ENCODE measurements at regions not wholly inside any gene's neighbourhood (a gene's known extent, or its start where the extent isn't known, plus 50 kb on each side); places are given as distances from the start of the nearest gene placed in this dataset.
"Not testable (repeated sequence)": the region's sequence is repeated elsewhere in the genome, so short reads cannot be mapped to it uniquely, and the experiment has no call there.

DNA sequence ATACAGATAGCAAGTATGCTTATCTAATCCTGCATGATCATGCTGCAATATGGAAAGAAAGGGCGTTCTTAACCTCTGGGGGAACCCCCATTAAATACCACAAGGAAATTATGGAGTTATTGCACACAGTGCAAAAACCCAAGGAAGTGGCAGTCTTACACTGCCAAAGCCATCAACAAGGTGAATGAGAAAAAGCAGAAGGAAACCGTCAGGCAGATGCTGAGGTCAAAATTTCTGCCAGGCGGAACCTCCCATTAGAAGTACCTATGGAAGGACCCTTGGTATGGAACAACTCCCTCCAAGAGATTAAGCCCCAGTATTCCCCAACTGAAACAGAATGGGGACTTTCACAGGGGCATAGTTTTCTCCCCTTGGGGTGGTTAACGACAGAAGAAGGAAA lies 580.7 kb downstream of the PRR32 start:
- H3K4me2 ChIP-seq (ENCODE audit: insufficient read depth in 1 of 2, low read depth in 2 of 2, low read length in 2 of 2); H2BK20ac ChIP-seq (ENCODE audit: low read length); H3K23ac ChIP-seq (ENCODE audit: insufficient read length); H4K91ac ChIP-seq (replicated peaks; ENCODE audit: insufficient read length, low read length); FAIRE-seq; H2AK5ac ChIP-seq (ENCODE audit: low read depth, low read length); H3K79me1 ChIP-seq (ENCODE audit: low read depth, low read length); H3K27ac ChIP-seq (ENCODE audit: low read depth, low read length); H2AFZ ChIP-seq (ENCODE audit: low read length); H3K4me3 ChIP-seq (ENCODE audit: extremely low read depth in 1 of 4, insufficient read depth in 2 of 4, low read depth in 3 of 4, low read length in 4 of 4); H2BK12ac ChIP-seq (ENCODE audit: low read depth, low read length); H3K9ac ChIP-seq (replicated peaks in 1 of 4; ENCODE audit: extremely low read depth in 1 of 4, low read depth in 3 of 4, low read length in 3 of 4); H4K5ac ChIP-seq (ENCODE audit: insufficient read length, low read depth, low read length); H2BK120ac ChIP-seq (replicated peaks; ENCODE audit: low read depth, low read length); H4K8ac ChIP-seq (ENCODE audit: extremely low read depth, insufficient read depth, low read length); H3K23me2 ChIP-seq (ENCODE audit: low read depth, low read length); H3K9me3 ChIP-seq (ENCODE audit: insufficient read depth in 2 of 2, low read depth in 1 of 2, low read length in 1 of 2); CTCF ChIA-PET (ENCODE audit: partially characterized antibody); H3K4me1 ChIP-seq (replicated peaks in 1 of 4; ENCODE audit: control insufficient read depth in 3 of 4, insufficient read depth in 4 of 4, low read length in 3 of 4); H3K56ac ChIP-seq (replicated peaks; ENCODE audit: insufficient read length, low read depth, low read length); H3K36me3 ChIP-seq (ENCODE audit: control insufficient read depth in 2 of 4, insufficient read depth in 4 of 4, low read length in 3 of 4); H3K79me2 ChIP-seq (ENCODE audit: control insufficient read depth in 1 of 2, insufficient read depth in 2 of 2, low read length in 2 of 2); DNase-seq (ENCODE audit: low read depth in 1 of 2, low spot score in 2 of 2); H3K27me3 ChIP-seq (replicated peaks in 1 of 4; ENCODE audit: control insufficient read depth in 3 of 4, extremely low read depth in 1 of 4, insufficient read depth in 3 of 4, low read length in 3 of 4); H3K18ac ChIP-seq (ENCODE audit: extremely low read depth, low read length); POLR2A ChIA-PET (ENCODE audit: partially characterized antibody); H3K4ac ChIP-seq (replicated peaks; ENCODE audit: insufficient read length, low read depth, low read length); H2BK15ac ChIP-seq (ENCODE audit: low read length); H3K14ac ChIP-seq (ENCODE audit: insufficient read length); H4K20me1 ChIP-seq (replicated peaks in 1 of 2; ENCODE audit: control insufficient read depth in 1 of 2, insufficient read depth in 2 of 2, low read length in 2 of 2); H2BK5ac ChIP-seq (ENCODE audit: low read depth, low read length): not testable (repeated sequence)
- WGBS, 2 experiments (ENCODE audit: extremely low coverage in 1 of 2, insufficient coverage in 1 of 2, insufficient read length in 1 of 2, insufficient replicate concordance in 2 of 2, low coverage in 1 of 2, low lambda C conversion rate in 2 of 2, missing lambda C conversion rate in 1 of 2): 95% methylated on average over 4 of the region's 4 CpGs; no CpG with 5 or more reads in 1 of the 2 experiments
